GM18909 (cell line): ENCODE measurements at regions not wholly inside any gene's neighbourhood (a gene's known extent, or its start where the extent isn't known, plus 50 kb on each side); places are given as distances from the start of the nearest gene placed in this dataset.

Source experiments
- ATAC-seq: cut with Tn5 transposase; IDR thresholded peaks from one replicate; pipeline ENCODE4 v1.9.1; 2021; ENCODE audit warnings: mild to moderate bottlenecking; ENCODE audit not compliant: unreplicated experiment, poor library complexity

GRCh38 chr14:95391331-95391730 is 71.6 kb upstream of the CLMN start:
- no peak for ATAC-seq

DNA sequence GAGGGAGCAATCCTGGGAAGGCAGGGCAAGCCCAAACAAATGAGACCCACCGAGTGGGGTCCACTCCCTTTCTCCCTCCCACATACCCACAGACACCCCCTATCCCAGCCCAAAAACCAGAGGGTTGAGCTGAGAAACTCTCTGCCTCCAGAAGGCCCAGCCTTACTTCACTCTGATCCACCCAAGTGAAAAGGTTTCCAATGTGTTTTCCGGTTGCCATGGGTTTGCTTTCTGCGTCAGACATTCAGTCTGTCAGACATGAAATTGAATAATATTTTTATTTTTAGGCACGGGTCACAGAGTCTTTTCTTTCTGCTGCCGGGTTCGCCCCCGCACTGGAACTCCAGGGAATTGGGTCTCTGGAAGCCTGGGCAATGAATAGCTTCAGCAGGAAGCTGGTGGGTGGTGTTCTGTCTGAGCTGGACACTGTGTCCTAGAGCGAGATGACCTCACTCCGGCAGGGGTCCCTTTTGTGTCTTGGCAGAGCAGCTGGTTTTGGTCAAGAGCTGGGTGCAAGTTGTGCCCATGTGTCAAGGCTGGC is 69.8 kb upstream of the CLMN start:
- no peak for ATAC-seq

DNA sequence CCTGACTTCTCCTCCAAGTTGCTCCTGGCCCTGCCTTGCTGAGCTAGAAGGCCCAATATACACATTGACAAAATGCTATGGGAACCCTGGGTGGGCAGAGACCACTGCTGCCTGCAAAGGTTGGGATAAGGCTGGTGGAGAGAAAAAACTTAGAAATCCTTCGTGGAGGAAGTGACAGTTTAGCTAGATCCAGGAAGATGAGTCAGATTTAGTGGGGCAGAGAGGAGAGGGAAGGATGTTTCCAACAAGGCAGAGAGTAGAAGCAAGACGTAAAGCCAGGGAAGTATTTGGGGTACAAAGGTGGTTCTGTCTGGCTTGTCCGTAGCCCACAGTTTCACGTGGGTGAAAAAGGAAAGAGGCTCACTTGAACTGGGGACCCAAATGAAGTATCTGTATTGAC is 69.0 kb upstream of the CLMN start:
- no peak for ATAC-seq

DNA sequence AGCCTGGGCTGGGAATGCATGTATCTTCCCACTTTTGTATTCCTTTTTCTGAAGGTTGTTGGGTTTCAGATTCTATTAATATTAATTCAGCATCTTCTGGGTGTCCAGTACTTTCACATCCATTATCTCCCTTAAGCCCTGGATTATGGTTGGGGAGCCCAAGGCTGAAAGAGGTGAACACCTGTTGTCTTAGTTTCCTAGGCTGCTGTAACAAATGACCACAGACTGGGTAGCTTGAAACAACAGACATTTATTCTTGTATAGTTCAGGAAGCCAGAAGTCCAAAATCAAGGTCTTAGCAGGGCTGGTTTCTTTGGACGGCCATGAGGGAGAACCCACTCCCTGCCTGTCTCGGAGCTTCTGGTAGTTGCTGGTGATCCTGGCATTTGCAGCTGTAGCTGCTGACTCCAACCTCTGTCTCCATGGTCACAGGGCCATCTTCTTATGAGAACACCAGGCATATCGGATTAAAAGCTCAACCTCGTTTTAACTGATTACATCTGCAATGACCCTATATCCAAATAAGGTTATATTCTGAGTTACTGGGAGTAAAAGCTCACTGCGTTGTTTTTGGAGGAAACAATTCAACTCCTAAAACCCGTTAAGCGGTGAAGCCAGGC is 68.2 kb upstream of the CLMN start:
- ATAC-seq, result no peak

DNA sequence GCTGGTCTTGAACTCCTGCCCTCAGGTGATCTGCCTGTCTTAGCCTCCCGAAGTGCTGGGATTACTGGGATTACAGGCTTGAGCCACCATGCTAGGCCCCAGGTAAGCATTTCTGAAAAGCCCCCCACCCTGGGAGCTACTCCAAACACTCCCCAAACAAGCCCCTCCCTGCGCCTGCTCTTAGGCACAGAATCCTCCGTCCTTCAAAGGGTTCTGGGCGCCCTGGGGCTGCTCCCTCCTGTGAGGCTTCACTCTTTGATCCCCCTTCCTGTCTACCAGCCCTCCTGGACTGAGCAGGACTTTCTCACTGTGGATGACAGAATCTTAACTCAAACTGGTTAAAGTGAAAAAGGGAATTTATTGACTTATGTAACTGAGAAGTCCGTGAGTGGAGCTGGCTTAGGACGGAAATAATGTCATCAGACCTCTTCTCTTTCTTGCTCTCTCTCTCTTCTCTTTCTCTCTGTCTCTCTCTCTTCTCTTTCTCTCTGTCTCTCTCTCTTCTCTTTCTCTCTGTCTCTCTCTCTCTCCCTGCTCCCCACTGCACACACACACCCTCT is 66.9 kb upstream of the CLMN start:
- no peak for ATAC-seq

- no peak for ATAC-seq
Measured at GRCh38 chr14:95385701-95386100, 66.0 kb upstream of the CLMN start.

DNA sequence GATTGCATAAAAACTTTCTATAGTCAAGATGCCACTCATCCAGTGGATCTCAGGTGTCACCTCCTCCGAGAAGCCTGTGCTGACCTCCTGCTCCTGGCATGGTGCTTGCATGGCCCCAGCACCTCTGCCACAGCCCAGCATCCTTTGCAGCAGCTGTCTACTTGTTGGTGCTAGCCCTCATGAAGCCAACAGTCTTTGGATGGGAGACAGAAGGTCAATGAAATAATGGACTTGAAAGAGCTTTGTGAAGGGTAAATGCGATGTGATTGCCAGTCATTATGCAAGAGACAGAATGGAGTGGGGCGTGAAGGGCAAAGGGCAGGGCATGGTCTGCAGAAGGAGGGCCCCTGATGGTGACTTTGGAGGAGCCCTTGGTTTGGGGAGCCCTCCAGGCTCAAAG is 63.0 kb upstream of the CLMN start:
- ATAC-seq, result no peak

DNA sequence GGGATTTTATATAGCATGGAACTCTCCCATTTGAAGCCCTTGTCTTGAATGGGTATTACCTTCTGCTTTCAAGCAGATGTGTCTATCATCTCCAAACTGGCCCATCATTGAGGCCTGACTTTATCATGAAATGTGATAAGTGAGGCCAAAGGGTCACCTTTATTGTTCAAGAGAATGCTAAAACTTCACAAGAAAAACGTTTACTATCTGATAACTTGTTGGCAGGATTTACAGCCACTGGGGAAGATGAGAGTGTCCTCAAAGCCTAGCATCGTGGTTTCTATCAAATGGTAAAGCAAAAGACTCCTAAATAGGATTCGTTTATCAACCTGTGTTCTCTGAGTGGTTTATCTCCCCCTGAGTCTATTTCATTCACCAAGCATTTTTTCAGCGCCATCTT is 62.0 kb upstream of the CLMN start:
- ATAC-seq, result no peak

GRCh38 chr14:95380350-95381042 is 60.8 kb upstream of the CLMN start:
- ATAC-seq, result no peak

DNA sequence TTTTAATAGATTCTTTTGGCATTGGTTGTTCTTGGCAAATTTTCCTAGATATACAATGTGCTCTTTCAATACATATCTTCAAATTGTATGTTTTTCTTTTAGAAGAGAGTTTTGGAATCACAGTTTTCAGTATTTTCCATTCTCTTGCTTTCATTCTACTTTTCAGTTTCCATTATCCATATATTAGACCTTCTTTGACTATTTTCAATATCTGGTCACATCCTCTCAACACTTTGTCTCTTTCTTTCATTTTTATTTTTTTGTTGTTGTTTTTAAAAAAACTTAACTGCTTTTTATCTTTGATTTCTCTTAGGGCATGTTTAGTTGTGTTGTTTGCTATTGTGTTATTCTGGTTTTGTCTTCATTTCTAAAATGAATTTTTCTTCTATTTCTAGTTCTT is 59.9 kb upstream of the CLMN start:
- ATAC-seq, result no peak

DNA sequence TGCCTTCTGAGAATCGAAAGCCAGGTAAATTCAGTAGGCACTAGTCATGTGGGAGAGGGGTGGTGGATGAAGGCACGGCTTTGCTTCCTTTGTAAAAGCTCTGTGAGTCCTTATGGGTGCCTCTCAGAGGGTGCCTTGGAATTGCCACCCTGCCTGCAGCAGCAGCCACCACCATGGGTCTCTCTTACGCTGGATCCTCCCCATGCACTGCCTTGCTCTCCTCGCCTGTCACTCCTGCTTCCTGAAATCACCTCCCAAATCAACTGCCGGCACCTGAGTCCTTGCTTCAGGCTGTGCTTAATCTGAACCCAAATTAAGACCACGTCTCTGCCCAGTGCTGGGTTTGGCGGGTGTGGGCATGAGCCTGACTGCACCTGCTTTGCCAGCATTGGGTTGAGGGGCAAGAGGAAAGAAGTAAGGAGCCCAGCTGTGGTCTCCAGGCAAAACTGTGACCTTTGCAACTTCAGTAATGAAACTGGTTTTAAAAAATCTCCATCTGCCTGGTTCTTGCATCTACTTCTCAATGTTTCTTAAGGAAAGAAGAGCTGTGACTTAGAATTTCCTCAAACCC is 55.9 kb upstream of the CLMN start:
- no peak for ATAC-seq

GRCh38 chr14:95374239-95374997 is 54.7 kb upstream of the CLMN start:
- ATAC-seq, result no peak

DNA sequence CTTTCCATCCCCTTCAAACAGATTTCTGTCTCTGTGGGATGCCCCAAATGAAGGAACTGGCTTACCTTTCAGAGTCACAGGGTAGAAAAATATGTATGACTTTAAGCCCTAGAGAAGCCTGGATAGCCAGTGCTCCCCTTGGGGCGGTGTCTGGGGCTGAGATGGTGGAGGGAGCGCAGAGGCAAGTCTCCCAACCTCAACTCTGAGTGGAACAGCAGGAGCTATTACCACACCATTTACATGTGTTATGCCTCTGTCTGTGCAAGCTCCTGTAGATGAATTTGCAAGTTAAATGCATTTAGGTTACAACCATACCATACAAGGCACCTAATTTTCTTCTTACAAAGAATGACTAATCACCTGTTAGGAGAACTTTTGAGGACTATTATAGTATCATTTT is 50.4 kb upstream of the CLMN start:
- ATAC-seq, result no peak
